AG10803 (cell line): ENCODE measurements at regions not wholly inside any gene's neighbourhood (a gene's known extent, or its start where the extent isn't known, plus 50 kb on each side); places are given as distances from the start of the nearest gene placed in this dataset.
A peak's percentile ranks its signal among the peaks of the same experiment; 100 is the strongest.

ENCODE experiments used
- DNase-seq: peaks from one replicate; pipeline ENCODE4 v3.0.0; 2010; ENCODE audit warnings: low read depth
- H3K4me3 ChIP-seq: 2 replicates; pipeline ENCODE4 v1.5.1; 2011; ENCODE audit warnings: mild to moderate bottlenecking, low read length, control low read depth
- TF ChIP-seq, protein P1 (sequence below): conservative IDR thresholded peaks from 2 replicates; pipeline ENCODE4 v1.5.1; 2011; ENCODE audit warnings: mild to moderate bottlenecking, low read length, control low read depth, inconsistent platforms

DNA sequence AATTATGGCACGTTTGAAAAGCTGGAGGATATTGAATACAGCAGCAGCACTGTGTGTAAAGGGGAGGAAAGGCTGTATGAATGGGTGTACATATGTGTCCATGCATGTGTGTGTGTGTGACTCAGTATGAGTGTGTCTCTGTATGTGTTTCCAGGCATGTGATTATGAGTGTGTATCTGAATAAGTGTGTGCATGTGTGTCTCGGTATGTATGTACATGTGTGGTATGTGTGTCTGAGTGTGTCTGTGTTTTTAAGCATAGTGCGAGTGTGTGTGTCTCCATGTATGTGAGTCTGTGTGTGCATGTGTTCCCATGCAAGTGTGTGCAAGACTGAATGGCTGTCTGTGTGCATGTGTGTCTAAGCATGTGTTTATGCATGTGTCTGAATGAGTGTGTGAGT, 259.1 kb upstream of the XYLT1 start:
- H3K4me3 ChIP-seq, result no peak overlapping the region
- TF ChIP-seq, protein P1, sequence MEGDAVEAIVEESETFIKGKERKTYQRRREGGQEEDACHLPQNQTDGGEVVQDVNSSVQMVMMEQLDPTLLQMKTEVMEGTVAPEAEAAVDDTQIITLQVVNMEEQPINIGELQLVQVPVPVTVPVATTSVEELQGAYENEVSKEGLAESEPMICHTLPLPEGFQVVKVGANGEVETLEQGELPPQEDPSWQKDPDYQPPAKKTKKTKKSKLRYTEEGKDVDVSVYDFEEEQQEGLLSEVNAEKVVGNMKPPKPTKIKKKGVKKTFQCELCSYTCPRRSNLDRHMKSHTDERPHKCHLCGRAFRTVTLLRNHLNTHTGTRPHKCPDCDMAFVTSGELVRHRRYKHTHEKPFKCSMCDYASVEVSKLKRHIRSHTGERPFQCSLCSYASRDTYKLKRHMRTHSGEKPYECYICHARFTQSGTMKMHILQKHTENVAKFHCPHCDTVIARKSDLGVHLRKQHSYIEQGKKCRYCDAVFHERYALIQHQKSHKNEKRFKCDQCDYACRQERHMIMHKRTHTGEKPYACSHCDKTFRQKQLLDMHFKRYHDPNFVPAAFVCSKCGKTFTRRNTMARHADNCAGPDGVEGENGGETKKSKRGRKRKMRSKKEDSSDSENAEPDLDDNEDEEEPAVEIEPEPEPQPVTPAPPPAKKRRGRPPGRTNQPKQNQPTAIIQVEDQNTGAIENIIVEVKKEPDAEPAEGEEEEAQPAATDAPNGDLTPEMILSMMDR, result no peak
- DNase-seq, result no peak

DNA sequence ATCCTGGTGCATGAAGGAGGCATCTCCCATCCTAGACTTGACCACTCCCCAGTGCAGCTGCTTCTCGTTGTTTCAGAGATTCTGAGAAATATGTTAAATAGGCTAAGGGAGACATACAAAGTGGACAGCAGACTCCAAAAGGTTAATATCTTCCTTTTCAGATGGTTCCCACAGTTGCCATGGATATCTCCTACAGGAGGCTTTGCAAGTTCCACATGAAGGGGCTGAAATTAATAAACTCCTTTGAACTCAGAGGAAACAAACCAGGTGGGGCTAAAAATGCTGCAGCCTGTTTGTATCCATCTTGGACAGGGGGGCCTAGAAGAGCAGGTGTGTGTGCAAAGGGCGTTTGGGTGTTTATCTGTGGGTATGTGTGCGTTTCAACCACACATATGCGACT, 257.4 kb upstream of the XYLT1 start:
- TF ChIP-seq, protein P1, result no peak
- DNase-seq, result no peak
- no peak overlapping the region for H3K4me3 ChIP-seq

DNA sequence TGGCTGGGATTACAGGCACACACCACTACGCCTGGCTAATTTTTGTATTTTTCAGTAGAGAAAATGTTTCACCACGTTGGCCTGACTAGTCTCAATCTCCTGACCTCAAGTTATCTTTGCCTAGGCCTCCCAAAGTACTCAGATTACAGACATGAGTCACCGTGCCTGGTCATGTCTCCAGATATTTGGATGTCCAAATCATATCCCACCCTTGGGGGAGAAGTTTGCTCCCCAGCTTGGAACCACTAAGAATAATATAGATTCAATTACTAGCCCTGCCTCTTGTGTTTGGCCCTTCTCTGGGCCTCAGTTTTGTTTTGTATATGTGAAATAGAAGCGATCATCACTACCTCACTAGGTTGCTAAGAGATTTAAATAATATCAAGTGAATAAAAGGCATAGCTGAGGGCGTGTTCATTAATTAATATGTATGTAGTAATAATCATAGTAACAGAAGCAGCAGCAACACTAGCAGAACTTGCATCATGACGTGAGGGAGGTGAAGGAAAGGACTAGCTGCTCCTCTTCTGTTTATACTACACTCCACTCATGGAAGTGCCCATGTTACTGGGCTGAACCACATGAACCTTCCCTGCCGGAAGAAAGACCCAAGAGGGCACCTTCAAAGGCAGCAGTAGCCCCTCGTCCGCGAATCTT, 253.6 kb upstream of the XYLT1 start:
- H3K4me3 ChIP-seq, result no peak overlapping the region
- peak; percentile 14 for DNase-seq
- TF ChIP-seq, protein P1, result no peak

DNA sequence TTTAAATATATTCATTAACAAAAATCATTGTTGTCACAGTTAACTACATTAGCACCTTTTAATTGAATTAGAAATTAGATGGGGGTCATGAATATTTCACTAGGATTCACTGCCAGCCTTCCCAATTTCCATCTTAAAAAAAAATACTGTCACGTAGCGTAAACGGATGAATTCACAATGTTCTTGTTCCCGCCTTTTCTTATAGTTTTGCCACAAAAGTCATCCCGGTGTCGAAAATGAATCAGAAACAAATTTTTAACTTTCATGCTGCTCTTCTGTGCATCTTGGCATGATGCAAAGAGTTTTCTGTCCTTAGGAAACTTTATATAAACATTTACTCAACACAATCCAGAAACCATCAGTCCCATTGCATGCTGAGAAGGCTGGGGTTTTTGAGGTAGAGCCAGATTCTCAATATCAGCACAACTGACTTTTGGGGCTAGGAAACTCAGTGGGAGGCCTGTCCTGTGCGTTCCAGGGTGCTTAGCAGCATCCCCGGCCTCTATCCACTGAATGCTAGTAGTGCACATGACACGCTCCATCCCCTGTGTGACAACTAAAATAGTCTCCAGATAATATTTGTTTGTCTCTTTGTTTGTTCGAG, 252.9 kb upstream of the XYLT1 start:
- no peak for DNase-seq
- TF ChIP-seq, protein P1, result no peak
- no peak overlapping the region for H3K4me3 ChIP-seq

DNA sequence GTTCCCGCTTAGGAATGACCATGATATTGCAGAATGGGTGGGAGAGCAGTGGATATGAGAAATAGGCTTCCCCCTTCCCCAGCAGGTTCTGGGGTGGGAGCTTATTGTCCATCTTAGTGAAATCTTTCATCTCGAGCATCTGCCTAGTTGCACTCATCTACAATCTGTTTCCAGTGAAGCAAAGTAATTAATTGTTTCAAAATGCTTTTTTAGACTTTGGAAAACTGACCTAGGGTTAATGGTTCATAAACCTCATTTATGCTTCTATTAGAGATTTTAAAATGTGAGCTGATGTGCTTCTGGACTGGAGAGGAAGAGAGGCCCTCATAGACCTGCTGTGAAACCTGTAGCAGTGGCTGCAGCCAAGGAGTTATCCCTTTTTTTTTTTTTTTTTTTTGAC, 247.7 kb upstream of the XYLT1 start:
- no peak for DNase-seq
- no peak overlapping the region for H3K4me3 ChIP-seq
- TF ChIP-seq, protein P1, result no peak

DNA sequence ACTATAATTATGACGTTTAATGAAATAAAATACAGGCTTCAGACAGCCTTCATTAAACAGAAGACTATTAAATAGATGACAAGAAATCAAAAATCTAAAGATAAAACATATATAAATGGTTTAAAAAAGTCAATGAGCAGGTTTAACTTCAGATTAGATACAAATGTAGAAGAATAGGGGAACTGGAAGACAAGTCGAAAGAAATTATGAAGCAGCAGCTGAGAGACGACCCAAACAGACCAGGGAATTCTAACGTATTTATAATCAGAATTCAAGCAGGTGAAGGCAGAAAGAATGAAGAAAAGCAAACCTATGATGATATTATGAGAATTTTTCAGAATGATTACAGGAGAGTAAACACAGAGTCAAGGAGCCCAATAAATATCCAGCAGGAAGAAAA, 235.1 kb upstream of the XYLT1 start:
- no peak overlapping the region for H3K4me3 ChIP-seq
- no peak for DNase-seq
- TF ChIP-seq, protein P1, result no peak

DNA sequence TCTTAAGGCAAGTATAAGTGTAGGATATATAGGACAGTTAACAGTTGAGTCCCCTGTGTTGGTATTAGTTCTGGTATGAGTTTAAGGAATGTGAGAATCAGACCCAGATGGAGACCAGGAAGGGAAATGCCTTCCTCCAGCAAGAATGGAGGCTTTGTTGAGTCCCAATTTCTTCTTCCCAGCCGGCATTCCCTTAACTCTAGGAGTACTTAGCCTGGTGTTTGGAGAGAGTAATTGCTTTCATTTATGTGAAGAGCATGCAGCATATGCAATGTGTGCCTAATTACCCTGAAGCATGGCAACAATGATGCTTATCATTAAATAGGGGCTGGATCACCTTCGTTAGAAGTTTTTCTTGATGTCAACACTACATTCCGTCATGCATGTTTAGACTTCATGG, 225.9 kb upstream of the XYLT1 start:
- TF ChIP-seq, protein P1, result no peak
- H3K4me3 ChIP-seq, result no peak overlapping the region
- peak; percentile 3 for DNase-seq
